Non-pigmented ciliary epithelial cell (primary cell): ENCODE measurements at regions not wholly inside any gene's neighbourhood (a gene's known extent, or its start where the extent isn't known, plus 50 kb on each side); places are given as distances from the start of the nearest gene placed in this dataset.

Experiments used
- DNase-seq: peaks from one replicate; pipeline ENCODE4 v3.0.0-alpha.2; 2010; ENCODE audit warnings: low read depth

- DNase-seq, result peak; percentile 89
These were observed 158.1 kb upstream of the SHB start for GRCh38 chr9:38227061-38227540.

GRCh38 chr9:38226491-38226951 lies 157.5 kb upstream of the SHB start:
- no peak for DNase-seq

GRCh38 chr9:38224941-38225340 lies 155.9 kb upstream of the SHB start:
- no peak for DNase-seq

- no peak for DNase-seq
These were observed 147.5 kb upstream of the SHB start for GRCh38 chr9:38216572-38216971.

GRCh38 chr9:38215465-38215864 lies 146.4 kb upstream of the SHB start:
- DNase-seq, result no peak

GRCh38 chr9:38214432-38214831 lies 145.4 kb upstream of the SHB start:
- DNase-seq, result no peak

- DNase-seq, result no peak
These were observed 144.7 kb upstream of the SHB start for GRCh38 chr9:38213631-38214299.

GRCh38 chr9:38212016-38212415 lies 143.0 kb upstream of the SHB start:
- no peak for DNase-seq

- DNase-seq, result no peak
These were observed 142.0 kb upstream of the SHB start for GRCh38 chr9:38211002-38211401.

- DNase-seq, result no peak
These were observed 139.3 kb upstream of the SHB start for GRCh38 chr9:38208206-38208901.

GRCh38 chr9:38207247-38207778 lies 138.3 kb upstream of the SHB start:
- no peak for DNase-seq

GRCh38 chr9:38205279-38205678 lies 136.3 kb upstream of the SHB start:
- DNase-seq, result no peak

GRCh38 chr9:38202336-38202938 lies 133.4 kb upstream of the SHB start:
- no peak for DNase-seq

- no peak for DNase-seq
These were observed 132.8 kb upstream of the SHB start for GRCh38 chr9:38201844-38202243.

GRCh38 chr9:38200431-38200830 lies 131.4 kb upstream of the SHB start:
- DNase-seq, result no peak

GRCh38 chr9:38198140-38198539 lies 129.1 kb upstream of the SHB start:
- DNase-seq, result no peak

GRCh38 chr9:38196714-38197113 lies 127.7 kb upstream of the SHB start:
- no peak for DNase-seq

- no peak for DNase-seq
These were observed 126.7 kb upstream of the SHB start for GRCh38 chr9:38195737-38196161.

GRCh38 chr9:38194870-38195269 lies 125.8 kb upstream of the SHB start:
- DNase-seq, result no peak

- no peak for DNase-seq
These were observed 123.8 kb upstream of the SHB start for GRCh38 chr9:38192731-38193265.

- no peak for DNase-seq
These were observed 117.5 kb upstream of the SHB start for GRCh38 chr9:38186404-38187115.
